GM10266 (cell line): ENCODE measurements at regions not wholly inside any gene's neighbourhood (a gene's known extent, or its start where the extent isn't known, plus 50 kb on each side); places are given as distances from the start of the nearest gene placed in this dataset.

ENCODE experiments used
- DNase-seq: peaks from one replicate; pipeline ENCODE4 v3.0.0; 2012; ENCODE audit errors: extremely low spot score
- TF ChIP-seq, protein P1 (sequence below): IDR thresholded peaks from 2 replicates; pipeline ENCODE4 v1.5.1; 2012; ENCODE audit warnings: mild to moderate bottlenecking, low read depth; ENCODE audit not compliant: control insufficient read depth, insufficient read depth; ENCODE audit errors: missing control alignments

DNA sequence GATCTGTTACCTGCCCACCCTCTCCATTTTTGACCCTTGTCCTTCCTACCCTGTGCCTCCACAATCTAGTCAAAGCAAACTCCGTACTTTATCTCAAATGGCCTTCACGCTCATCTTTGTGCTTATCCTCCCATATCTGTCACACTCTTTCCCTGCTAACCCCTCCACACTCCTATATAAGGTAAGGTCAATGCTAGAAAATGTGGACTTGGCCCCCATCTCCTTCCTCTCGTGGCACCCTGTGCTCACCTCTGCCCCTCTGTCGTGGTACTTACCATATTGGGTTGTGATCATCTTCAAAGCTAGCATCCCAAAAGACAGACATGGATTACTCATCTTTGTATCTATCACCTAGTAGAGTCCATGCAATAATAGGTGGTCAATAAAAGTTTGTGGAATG is 127.6 kb upstream of the FOXQ1 start:
- TF ChIP-seq, protein P1, sequence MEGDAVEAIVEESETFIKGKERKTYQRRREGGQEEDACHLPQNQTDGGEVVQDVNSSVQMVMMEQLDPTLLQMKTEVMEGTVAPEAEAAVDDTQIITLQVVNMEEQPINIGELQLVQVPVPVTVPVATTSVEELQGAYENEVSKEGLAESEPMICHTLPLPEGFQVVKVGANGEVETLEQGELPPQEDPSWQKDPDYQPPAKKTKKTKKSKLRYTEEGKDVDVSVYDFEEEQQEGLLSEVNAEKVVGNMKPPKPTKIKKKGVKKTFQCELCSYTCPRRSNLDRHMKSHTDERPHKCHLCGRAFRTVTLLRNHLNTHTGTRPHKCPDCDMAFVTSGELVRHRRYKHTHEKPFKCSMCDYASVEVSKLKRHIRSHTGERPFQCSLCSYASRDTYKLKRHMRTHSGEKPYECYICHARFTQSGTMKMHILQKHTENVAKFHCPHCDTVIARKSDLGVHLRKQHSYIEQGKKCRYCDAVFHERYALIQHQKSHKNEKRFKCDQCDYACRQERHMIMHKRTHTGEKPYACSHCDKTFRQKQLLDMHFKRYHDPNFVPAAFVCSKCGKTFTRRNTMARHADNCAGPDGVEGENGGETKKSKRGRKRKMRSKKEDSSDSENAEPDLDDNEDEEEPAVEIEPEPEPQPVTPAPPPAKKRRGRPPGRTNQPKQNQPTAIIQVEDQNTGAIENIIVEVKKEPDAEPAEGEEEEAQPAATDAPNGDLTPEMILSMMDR: no peak

DNA sequence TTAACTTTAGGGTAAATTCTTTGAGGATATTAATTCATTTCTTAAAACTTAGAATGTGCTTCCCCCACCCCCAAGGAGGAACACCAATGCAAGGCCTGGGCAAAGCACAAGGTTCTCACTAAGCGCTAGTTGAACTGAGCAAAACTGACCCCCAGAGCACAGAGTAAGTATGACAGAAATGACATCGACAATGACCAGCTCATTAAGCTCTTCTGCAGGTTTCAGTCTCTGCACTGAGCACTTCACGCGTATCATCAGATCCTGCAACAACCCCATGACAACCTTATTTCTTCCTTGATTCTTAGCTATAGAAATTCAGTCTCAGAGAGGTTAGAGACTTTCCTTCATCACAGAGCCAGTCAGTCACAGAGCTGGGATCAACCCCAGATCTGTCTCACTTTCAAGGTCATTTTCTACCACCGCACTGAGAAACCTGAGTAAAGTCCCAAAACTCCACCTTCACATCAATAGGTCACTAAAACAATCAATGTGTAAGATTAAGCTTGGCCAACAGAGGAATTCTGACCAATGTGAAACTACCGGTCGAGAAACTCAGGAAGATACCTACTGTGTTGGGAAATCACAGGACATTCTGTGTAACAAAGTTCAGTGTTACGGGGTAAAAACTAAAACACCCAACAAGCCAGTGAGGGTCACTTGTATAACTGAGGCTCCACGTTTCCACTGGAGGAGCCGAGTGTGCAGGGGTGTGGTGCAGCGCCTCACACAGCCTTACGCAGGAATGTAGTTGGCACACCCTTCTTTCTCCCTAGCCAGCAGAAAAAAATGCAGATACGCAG is 129.0 kb upstream of the FOXQ1 start:
- no peak for DNase-seq
- TF ChIP-seq, protein P1: no peak

More for the DNA sequence above, 127.6 kb upstream of the FOXQ1 start:
- no peak for DNase-seq

DNA sequence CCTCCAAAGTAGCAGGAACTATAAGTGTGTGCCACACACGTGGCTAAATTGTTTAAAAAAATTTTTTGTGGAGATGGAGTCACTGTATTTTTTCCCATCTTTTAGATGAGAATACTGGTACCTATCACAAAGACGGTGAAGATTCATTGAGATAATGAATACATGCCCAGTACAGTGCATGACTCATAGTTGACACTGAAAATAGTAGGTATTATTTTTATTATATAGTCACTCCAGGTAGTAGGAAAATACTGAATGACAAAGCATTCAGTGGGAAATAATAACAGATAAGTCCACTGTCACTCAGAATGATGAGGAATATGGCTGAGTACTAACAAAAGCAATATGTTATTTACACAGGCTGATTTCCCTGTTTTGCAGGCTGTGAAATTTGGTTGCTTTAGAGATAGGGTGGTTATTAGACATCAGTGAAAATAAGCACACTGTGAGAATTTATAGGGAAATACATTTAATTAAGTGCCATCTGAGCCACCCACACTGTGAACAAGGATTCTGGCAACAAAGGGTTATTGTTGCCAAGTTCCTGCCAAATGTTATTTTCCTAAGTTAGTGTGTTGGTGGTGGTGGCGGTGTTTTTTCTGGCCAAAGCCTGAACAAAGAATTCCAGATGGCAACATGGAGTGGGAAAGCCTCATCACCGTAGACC is 129.8 kb upstream of the FOXQ1 start:
- TF ChIP-seq, protein P1: no peak
- no peak for DNase-seq

DNA sequence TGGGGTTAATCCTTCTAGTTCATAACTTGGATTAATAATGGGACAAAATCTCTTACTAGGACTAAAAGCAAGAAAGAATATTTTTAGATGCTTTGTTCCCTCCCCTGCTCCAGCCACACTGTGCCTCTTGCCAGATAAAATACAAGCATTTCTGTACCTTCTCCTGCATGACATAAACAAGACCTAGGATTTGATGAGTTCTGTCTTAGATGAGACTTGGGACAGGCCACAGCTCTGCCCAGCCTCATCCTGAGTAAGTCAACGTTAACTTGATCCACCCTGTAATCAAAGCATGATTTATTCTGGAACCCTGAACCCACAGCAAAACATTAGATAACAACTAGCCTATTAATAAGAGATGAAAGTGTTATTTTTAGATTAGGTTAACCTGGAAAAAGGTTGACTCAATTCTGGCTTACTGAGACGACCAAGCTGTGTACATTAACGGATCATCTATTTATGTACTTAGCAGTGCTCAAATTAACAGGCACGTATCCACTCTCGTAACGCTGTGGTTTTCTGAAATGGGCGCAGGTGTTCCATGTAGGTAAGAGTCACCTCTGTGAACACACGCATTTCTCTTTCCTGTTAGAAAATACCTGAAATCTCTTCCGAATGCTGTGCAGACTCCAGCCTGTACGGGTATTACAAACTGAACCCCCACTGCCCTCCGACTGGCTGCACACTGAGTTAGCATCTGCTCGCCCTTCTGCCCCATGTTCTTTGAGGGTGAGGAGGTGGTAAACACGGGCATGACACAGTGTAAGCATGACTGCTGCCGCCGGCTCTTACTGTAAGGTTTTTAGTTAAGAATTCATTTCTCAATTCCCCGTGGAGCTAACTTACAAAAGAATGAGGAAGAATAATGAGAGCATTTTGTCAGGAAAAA is 132.1 kb upstream of the FOXQ1 start:
- TF ChIP-seq, protein P1: no peak
- no peak for DNase-seq

DNA sequence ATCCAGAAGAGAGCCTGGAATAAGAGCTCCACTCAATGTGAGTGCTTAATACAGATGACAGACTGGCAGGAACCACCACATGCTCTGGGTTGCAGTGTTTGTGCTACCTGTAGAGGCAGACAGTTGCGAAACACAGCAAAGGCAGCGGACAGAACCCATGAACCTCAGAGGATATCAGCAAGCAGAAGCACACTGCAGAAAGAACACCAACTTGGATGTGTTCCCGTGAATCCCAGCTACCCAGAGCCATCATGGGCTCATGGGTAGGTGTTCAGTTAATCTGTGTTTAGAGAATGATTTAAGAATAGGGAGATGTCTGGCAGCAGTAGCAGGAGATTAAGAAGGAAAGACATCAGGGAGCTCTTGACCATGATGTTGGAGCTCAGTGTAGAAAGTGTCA is 133.3 kb upstream of the FOXQ1 start:
- TF ChIP-seq, protein P1: no peak
- no peak for DNase-seq

DNA sequence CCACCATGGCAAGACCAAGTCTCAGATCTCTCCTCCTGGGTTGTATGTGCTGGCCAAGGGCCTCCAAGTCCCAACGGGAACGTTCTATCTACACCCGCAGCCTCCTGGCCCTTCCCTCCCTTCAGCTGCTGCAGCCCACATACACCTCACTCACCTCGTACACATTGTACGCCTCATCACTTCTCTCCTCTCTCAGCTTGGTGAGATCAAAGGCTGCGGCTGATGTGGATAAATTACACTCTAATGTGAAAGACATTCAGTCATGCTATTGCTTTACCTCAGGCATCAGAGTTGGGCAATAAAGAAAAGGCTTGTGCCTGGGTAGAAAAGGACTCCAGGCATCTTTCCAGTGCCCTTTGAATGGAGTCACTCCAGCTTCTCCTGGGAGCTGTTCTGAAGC is 135.3 kb upstream of the FOXQ1 start:
- DNase-seq: no peak
- TF ChIP-seq, protein P1: no peak
